Esophagus squamous epithelium (tissue), 5 donors: ENCODE measurements at regions not wholly inside any gene's neighbourhood (a gene's known extent, or its start where the extent isn't known, plus 50 kb on each side); places are given as distances from the start of the nearest gene placed in this dataset.

Experiments
- DNase-seq: peaks from one replicate; lab custom pipeline; 2025; lab: John Stamatoyannopoulos, UW
- H3K27ac ChIP-seq, 4 donors: fragments of 200-600 bp; sonication (generic); one replicate each; pipeline ENCODE4 v1.5.1; 2016 to 2019; ENCODE audit warnings: mild to moderate bottlenecking in 1 of 4
- H3K27me3 ChIP-seq, 4 donors: fragments of 200-600 bp; sonication (generic); 1 replicate in 3 of 4; 2 replicates in 1 of 4; pipeline versions ENCODE4 v1.5.1 to v1.6.0; 2017 to 2021; ENCODE audit warnings: antibody characterized with exemption in 1 of 4
- H3K36me3 ChIP-seq, 3 donors: fragments of 200-600 bp; sonication (generic); one replicate each; pipeline ENCODE4 v1.5.1; 2016 to 2019
- H3K4me1 ChIP-seq, 3 donors: fragments of 200-600 bp; sonication (generic); one replicate each; pipeline ENCODE4 v1.5.1; 2017 to 2019
- H3K4me3 ChIP-seq, 4 donors: fragments of 200-600 bp; sonication (generic); 1 replicate in 3 of 4; 2 replicates in 1 of 4; pipeline ENCODE4 v1.5.1; 2016 to 2019; ENCODE audit warnings: mild to moderate bottlenecking in 2 of 4, moderate library complexity in 1 of 4
- H3K9me3 ChIP-seq, 3 donors: fragments of 200-600 bp; sonication (generic); one replicate each; pipeline ENCODE4 v1.5.1; 2016 to 2019
- CTCF ChIP-seq, 6 experiments: fragments of 450-650 bp in 4 of 6; fragments of 200-600 bp in 2 of 6; sonication (generic) in 2 of 6; IDR thresholded peaks; one replicate each; pipeline ENCODE4 v1.5.1; 2016 to 2019; ENCODE audit warnings: antibody characterized with exemption in 6 of 6, mild to moderate bottlenecking in 4 of 6, moderate library complexity in 4 of 6
- POLR2A ChIP-seq, 4 donors: fragments of 450-650 bp; IDR thresholded peaks; one replicate each; pipeline ENCODE4 v1.6.1; 2017; ENCODE audit warnings: antibody characterized with exemption in 4 of 4, mild to moderate bottlenecking in 4 of 4, moderate library complexity in 3 of 4
- WGBS, 2 donors: methylation state at CpG; one replicate each; pipeline ENCODE4 v1.1.5; 2018; 5-methylcytosine and 5-hydroxymethylcytosine counted together
- intact Hi-C: fragments of 100-400 bp; cut with DNase I; formaldehyde crosslinking; loops from one replicate; pipeline ENCODE4 v1.15.0; 2022
- donor health status: DM: yes; HTN: yes; CAD: no.

GRCh38 chr5:20574576-20574975, 586.6 kb upstream of the CDH18 start:
- Histone ChIP-seq H3K9me3 (no peaks in the 10 kb centered on the region), H3K27ac (no peak overlapping the region), H3K4me1 (no peaks in the 10 kb centered on the region), H3K4me3 (no peak overlapping the region), H3K36me3 (no peaks in the 10 kb centered on the region), H3K27me3 (no peaks in the 10 kb centered on the region)
- TF ChIP-seq POLR2A (IDR thresholded peaks at IDR 0.05) (no peak), CTCF (IDR thresholded peaks at IDR 0.05) (no peak)
- intact Hi-C loops: no loop called here
- 80 to 87% methylated on average over 4 of the region's 4 CpGs for WGBS, 2 donors
- DNase-seq: no peak

- Histone ChIP-seq H3K4me1 (no peaks in the 10 kb centered on the region), H3K36me3 (no peaks in the 10 kb centered on the region), H3K27ac (no peak overlapping the region), H3K27me3 (no peaks in the 10 kb centered on the region), H3K4me3 (no peak overlapping the region), H3K9me3 (no peaks in the 10 kb centered on the region)
- TF ChIP-seq POLR2A (IDR thresholded peaks at IDR 0.05) (no peak), CTCF (IDR thresholded peaks at IDR 0.05) (no peak)
- intact Hi-C loops: no loop called here
- DNase-seq: no peak
These were observed 584.6 kb upstream of the CDH18 start for GRCh38 chr5:20572614-20573013.

- H3K36me3 ChIP-seq: no peaks in the 10 kb centered on the region
- H3K9me3 ChIP-seq: no peaks in the 10 kb centered on the region
- H3K27me3 ChIP-seq: no peaks in the 10 kb centered on the region
- TF ChIP-seq CTCF (IDR thresholded peaks at IDR 0.05) (no peak), POLR2A (IDR thresholded peaks at IDR 0.05) (no peak)
- no peaks in the 10 kb centered on the region for H3K4me1 ChIP-seq
- H3K4me3 ChIP-seq: no peak overlapping the region
- no peak for DNase-seq
- no peak overlapping the region for H3K27ac ChIP-seq
- intact Hi-C loops: no loop called here
These were observed 582.5 kb upstream of the CDH18 start for GRCh38 chr5:20570486-20570885.

- no peak overlapping the region for H3K4me3 ChIP-seq
- 83 to 84% methylated on average over 4 of the region's 4 CpGs for WGBS, 2 donors
- H3K27me3 ChIP-seq: no peaks in the 10 kb centered on the region
- intact Hi-C loops: no loop called here
- no peaks in the 10 kb centered on the region for H3K36me3 ChIP-seq
- H3K4me1 ChIP-seq: no peaks in the 10 kb centered on the region
- H3K9me3 ChIP-seq: no peaks in the 10 kb centered on the region
- no peak for DNase-seq
- TF ChIP-seq CTCF (IDR thresholded peaks at IDR 0.05) (no peak), POLR2A (IDR thresholded peaks at IDR 0.05) (no peak)
- no peak overlapping the region for H3K27ac ChIP-seq
These were observed 574.5 kb upstream of the CDH18 start for GRCh38 chr5:20562544-20562943.

DNA sequence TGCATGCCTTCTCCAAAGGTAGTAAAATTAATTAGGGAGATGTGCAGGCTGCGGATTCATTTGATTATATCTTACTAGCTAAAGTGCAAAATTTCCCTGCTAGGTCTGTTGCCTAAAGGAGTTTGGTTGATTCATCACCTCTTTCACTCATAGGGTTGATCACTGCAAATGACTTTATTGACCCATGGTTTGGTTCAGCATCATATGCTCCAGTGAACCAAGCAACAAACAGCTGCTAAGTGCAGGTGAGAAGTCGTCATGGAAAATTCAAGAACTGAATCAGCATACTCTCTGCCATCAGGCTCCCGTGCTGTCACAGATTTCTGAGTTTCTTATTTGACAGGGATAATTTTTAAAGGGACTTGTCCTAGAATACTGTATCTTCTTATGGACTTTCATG, 571.8 kb upstream of the CDH18 start:
- H3K27ac ChIP-seq: no peak overlapping the region
- no peak for TF ChIP-seq CTCF (IDR thresholded peaks at IDR 0.05)
- no peak for TF ChIP-seq POLR2A (IDR thresholded peaks at IDR 0.05)
- 66 to 78% methylated on average over 3 of the region's 3 CpGs for WGBS, 2 donors
- H3K4me3 ChIP-seq: no peak overlapping the region
- intact Hi-C loops: no loop called here
- no peaks in the 10 kb centered on the region for H3K27me3 ChIP-seq
- no peaks in the 10 kb centered on the region for H3K9me3 ChIP-seq
- H3K4me1 ChIP-seq: no peaks in the 10 kb centered on the region
- DNase-seq: no peak
- H3K36me3 ChIP-seq: no peaks in the 10 kb centered on the region
